NT2/D1 (cell line): ENCODE measurements at regions not wholly inside any gene's neighbourhood (a gene's known extent, or its start where the extent isn't known, plus 50 kb on each side); places are given as distances from the start of the nearest gene placed in this dataset.

ENCODE experiments used
- YY1 ChIP-seq: IDR thresholded peaks from 2 replicates; pipeline ENCODE4 v1.6.1; 2011; ENCODE audit not compliant: insufficient read length, insufficient read depth
- ZNF274 ChIP-seq: IDR thresholded peaks from 2 replicates; pipeline ENCODE4 v1.6.1; 2011; ENCODE audit warnings: mild to moderate bottlenecking, low read depth, low read length

DNA sequence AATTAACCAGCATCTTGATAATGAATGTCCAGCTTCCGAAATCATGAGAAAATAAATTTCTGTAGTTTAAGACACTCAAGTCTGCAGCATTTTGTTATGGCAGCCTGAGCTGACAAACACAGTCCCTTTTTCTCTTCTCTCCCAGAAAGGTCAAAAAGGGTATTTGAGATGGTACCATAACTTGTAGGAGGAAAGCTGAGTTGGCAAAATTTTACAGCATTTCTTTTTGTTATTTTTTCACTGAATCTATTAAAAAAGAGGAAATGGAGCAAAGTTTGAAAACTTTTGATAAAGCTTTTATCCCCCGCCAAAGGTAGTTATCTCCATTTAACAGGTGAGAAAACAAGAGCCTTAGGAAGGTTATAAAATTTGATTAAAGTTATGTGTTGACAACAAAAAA is 367.6 kb upstream of the TECRL start:
- TF ChIP-seq ZNF274 (no peak), YY1 (no peak)
